ENCODE measurements at regions not wholly inside any gene's neighbourhood (a gene's known extent, or its start where the extent isn't known, plus 50 kb on each side); places are given as distances from the start of the nearest gene placed in this dataset.
"Not testable (repeated sequence)": the region's sequence is repeated elsewhere in the genome, so short reads cannot be mapped to it uniquely, and the experiment has no call there.

GRCh38 chr5:96528826-96529474 lies 95.9 kb upstream of the PCSK1 start:
- no peak for DNase-seq (ENCODE audit: low read depth in 3 of 3, low spot score in 2 of 3)

DNA sequence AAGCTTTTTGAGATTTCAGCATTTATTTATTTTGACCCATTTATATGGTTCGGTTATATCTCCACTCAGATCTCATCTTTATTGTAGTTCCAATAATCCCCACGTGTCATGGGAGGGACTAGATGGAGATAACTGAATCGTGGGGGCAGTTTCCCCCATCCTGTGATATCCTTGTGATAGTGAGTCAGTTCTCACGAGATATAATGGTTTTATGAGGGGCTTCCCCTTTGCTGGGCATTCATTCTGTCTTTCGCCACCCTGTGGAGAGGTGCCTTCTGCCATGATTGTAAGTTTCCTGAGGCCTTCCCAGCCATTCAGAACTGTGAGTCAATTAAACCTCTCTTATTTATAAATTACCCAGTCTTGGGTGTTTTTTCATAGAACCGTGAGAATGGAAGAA lies 96.5 kb upstream of the PCSK1 start:
- DNase-seq (ENCODE audit: low read depth in 3 of 3, low spot score in 2 of 3), result no peak

DNA sequence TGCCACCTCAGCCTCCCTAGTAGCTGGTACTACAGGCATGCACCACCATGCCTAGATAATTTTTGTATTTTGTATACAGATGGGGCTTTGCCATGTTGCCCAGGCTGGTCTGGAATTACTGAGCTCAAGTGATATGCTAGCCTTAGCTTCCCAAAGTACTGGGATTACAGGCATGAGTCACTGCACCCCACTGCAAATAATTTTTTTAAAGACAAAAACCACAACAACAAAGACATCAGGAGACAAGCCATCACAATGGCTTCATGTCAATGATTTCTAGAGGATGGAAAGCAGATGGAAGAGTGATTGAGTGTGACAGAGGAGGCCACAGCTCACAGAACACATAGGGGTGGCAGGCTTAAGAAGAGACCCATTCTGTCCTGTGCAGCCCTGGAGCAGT lies 97.9 kb upstream of the PCSK1 start:
- no peak for DNase-seq (ENCODE audit: low read depth in 3 of 3, low spot score in 2 of 3)

GRCh38 chr5:96533371-96533770 lies 100.3 kb upstream of the PCSK1 start:
- DNase-seq (ENCODE audit: low read depth in 3 of 3, low spot score in 2 of 3), result no peak

- no peak for DNase-seq (ENCODE audit: low read depth in 3 of 3, low spot score in 2 of 3)
These were observed 104.3 kb upstream of the PCSK1 start for GRCh38 chr5:96537386-96537785.

- no peak for DNase-seq (ENCODE audit: low read depth in 3 of 3, low spot score in 2 of 3)
These were observed 105.8 kb upstream of the PCSK1 start for GRCh38 chr5:96538808-96539250.

DNA sequence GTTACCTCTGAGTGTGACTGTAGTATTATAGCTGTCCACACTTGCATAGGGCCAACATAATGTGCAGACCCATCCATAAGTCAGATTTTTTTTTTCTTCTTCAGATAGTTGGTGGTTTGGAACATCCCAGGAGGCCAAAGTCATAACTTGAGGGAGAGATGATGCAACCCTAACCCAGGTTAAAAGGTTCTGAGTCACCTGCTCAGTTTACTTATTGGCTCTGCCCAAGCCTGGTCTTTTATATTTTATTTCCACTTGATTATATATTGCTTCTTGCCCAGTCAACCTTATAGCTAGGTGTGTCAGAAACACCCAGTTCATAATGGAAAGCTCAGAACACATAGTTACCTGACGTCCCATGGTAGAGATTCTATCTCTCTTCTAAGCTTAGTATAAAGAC lies 113.1 kb upstream of the PCSK1 start:
- DNase-seq (ENCODE audit: low read depth in 3 of 3, low spot score in 2 of 3), result no peak

DNA sequence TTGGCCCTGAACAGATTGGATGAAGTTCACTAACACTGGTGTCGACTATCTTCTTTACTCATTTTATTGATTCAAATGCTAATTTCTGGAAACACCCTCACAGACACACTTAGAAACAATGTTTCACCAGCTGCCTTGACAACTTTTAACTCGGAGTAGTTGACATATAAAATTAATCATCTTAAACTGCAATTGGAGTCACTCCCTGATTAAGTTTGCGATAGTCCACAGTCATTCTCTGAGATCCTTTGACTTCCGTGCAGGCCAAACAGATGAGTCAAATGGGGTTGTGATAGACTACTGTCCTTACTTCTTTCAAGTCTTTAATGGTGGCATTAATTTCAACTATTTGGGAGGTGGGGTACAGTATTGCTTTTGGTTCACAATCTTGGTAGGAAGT lies 114.4 kb upstream of the PCSK1 start:
- no peak for DNase-seq (ENCODE audit: low read depth in 3 of 3, low spot score in 2 of 3)

GRCh38 chr5:96548905-96549304 lies 113.3 kb upstream of the CAST start:
- no peak for DNase-seq (ENCODE audit: low read depth in 3 of 3, low spot score in 2 of 3)

GRCh38 chr5:96560857-96561256 lies 101.3 kb upstream of the CAST start:
- DNase-seq (ENCODE audit: low read depth in 3 of 3, low spot score in 2 of 3), result not testable (repeated sequence)

DNA sequence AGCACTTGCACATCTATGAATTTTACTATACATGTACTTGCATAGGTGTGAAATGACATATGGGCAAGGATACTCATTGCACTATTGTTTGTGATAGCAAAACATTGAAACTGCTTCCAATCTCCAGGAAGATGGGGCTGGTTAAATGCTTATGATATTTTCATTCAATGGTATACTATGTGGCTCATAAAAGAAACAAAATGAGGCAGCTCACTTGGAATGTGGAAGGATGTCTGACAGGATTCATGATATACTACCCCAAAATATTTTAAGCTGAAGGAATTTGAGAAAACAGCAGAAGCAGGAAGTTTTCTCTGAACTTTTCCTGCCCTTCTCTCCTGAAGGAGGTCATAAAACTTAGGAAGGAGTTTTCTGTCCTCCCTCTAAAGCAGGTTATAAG lies 99.6 kb upstream of the CAST start:
- DNase-seq (ENCODE audit: low read depth in 3 of 3, low spot score in 2 of 3), result no peak

DNA sequence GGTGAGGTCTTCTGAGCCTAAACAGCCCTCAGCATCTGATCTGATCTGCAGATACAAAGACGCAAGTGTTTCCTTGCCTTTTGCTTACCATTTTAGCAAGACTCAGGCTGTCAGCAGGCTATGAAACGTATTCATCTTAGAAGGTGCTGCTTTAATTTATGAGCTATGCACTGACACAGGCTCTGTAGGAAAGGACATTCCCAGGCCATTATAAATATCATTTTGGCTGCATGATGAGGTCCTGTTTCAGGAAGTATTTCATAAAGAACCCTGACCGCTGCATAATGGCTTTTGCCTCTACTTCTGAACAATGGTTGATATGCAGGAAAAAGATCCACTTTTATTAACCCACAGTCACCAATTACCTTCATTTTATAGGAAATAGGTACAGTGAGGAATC lies 98.4 kb upstream of the CAST start:
- DNase-seq (ENCODE audit: low read depth in 3 of 3, low spot score in 2 of 3), result no peak

DNA sequence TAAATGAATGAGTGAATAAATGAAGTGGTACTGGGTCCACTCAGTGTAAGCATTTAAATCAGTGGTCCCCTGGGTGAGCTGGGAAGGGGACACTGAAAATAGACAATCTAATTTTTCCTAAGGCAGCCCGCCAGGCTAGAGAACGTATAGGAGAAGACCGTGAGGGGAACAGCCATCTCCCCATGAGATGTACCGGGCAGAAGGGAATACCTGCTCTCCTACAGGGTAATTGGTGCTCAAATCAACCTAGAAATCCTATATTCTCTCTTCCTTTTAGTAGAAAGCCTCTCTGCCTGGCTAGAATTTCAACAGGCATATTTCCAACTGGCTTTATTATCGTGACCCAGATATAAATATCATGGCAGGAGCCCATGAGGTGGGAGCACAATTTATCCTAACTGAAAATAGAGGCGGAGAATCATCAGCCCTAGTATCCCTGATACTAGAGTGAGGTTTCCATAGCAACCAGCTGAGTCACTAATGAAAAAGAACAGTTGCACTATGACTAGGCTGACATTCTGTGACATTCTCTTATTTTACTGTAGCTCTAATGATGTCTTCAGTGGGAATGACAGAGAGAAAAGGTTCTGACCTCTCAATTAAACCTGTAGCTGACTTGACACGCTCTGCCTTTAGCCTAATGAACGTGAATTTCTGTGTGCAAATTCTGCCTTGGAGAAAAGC lies 96.5 kb upstream of the CAST start:
- no peak for DNase-seq (ENCODE audit: low read depth in 3 of 3, low spot score in 2 of 3)

GRCh38 chr5:96566833-96567587 lies 95.2 kb upstream of the CAST start:
- no peak for DNase-seq (ENCODE audit: low read depth in 3 of 3, low spot score in 2 of 3)

DNA sequence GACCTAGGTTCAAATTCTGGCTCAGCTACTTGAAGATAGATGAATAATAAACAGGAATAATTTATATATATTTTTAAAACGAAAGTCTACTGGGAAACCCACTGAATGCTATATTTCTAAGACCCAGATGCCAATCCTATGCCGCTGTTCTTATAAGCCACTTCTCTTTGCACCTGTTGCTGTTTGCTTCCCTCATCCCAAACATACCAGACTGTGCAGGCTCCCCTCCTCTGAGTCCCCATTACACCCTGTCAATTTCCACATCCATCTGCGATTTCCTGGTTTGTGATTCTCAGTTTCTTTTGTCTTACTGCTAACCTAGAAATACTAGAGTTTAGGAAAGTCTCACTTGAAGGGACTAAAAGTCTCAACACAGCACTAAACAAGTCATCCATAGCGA lies 92.8 kb upstream of the CAST start:
- no peak for DNase-seq (ENCODE audit: low read depth in 3 of 3, low spot score in 2 of 3)

- DNase-seq (ENCODE audit: low read depth in 3 of 3, low spot score in 2 of 3), result no peak
These were observed 92.4 kb upstream of the CAST start for GRCh38 chr5:96569770-96570169.

- no peak for DNase-seq (ENCODE audit: low read depth in 3 of 3, low spot score in 2 of 3)
These were observed 89.2 kb upstream of the CAST start for GRCh38 chr5:96572864-96573512.

DNA sequence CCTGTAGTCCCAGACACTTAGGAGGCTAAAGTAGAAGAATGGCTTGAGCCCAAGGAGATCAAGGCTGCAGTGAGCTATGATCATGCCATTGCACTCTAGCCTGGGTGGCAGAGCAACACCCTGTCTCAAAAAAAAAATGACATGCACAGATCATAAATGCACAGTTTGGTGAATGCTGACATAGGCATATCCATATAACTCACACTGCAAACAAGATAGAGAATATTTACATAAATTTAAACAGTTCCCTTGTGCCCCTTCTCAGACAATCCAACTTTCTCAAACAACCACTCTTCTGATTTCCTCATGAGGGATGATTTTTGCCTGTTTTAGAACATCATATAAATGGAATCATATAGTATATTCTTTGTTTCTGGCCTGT lies 88.7 kb upstream of the CAST start:
- no peak for DNase-seq (ENCODE audit: low read depth in 3 of 3, low spot score in 2 of 3)

DNA sequence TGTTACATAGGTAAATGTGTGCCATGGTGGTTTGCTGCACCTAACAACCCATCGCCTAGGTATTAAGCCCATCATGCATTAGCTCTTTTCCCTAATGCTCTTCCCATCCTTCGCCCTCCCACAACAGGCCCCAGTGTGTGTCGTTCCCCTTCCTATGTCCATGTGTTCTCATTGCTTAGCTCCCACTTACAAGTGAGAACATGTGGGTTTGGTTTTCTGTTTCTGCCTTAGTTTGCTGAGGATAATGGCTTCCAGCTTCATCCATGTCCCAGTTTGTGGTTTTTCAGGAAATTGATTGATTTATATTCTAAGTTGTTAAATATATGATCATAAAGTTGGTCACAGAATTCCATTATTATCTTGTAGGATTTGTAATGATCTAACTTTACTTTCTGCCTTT lies 85.3 kb upstream of the CAST start:
- DNase-seq (ENCODE audit: low read depth in 3 of 3, low spot score in 2 of 3), result no peak

GRCh38 chr5:96577909-96578308 lies 84.3 kb upstream of the CAST start:
- no peak for DNase-seq (ENCODE audit: low read depth in 3 of 3, low spot score in 2 of 3)

DNA sequence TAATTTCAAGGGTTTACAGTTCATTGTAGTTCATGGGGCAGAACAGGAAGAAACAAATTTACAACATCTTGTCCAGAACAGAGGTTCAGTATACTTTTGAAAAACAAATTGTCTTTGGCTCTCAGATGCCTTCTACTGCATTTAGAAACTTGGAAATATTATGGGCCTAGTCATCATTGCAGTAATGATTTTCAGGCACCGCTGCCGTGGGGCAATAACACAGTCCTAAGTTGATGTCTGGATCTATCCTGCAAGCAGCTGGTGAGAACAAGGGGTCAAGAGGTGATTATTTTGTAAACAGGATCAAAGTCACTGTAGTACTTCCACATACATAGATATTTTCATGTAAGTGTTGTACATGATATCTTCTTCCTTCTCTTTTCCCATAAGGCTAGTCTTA lies 82.5 kb upstream of the CAST start:
- no peak for DNase-seq (ENCODE audit: low read depth in 3 of 3, low spot score in 2 of 3)

- peak in 2 of 3 donors; percentile 29 to 47 for DNase-seq (ENCODE audit: low read depth in 3 of 3, low spot score in 2 of 3)
These were observed 79.8 kb upstream of the CAST start for GRCh38 chr5:96582343-96582742.
